ENCODE measurements at regions not wholly inside any gene's neighbourhood (a gene's known extent, or its start where the extent isn't known, plus 50 kb on each side); places are given as distances from the start of the nearest gene placed in this dataset.

GRCh38 chr18:53765211-53765610 lies 459.3 kb downstream of the MBD2 start:
- no peaks in the 10 kb centered on the region for H3K27me3 ChIP-seq (ENCODE audit: low read length)
- H3K9me2 ChIP-seq (replicated peaks; ENCODE audit: insufficient read depth, low read length) = no peaks in the 10 kb centered on the region
- H3K9me3 ChIP-seq (ENCODE audit: insufficient read depth, low read length) = no peaks in the 10 kb centered on the region
- TF ChIP-seq CTCF (IDR thresholded peaks at IDR 0.05; ENCODE audit: insufficient read depth, low read length, poor library complexity, severe bottlenecking) (no peak), EZH2phosphoT487 (conservative IDR thresholded peaks at IDR 0.05; ENCODE audit: low read length) (no peak)
- H3K27ac ChIP-seq (ENCODE audit: low read depth, low read length) = no peak overlapping the region
- H3K9ac ChIP-seq (ENCODE audit: low read length) = no peak overlapping the region
- no peaks in the 10 kb centered on the region for H4K20me1 ChIP-seq (ENCODE audit: low read depth, low read length)
- no peaks in the 10 kb centered on the region for H3F3A ChIP-seq (ENCODE audit: insufficient read depth)
- no peak overlapping the region for H2AFZ ChIP-seq (ENCODE audit: low read depth, low read length, severe bottlenecking)
- no peaks in the 10 kb centered on the region for H3K36me3 ChIP-seq (ENCODE audit: low read length)
- no peak overlapping the region for H3K4me2 ChIP-seq (ENCODE audit: low read depth, low read length, poor library complexity, severe bottlenecking)
- no peak overlapping the region for H3K4me3 ChIP-seq (ENCODE audit: insufficient read depth, low read length, poor library complexity, severe bottlenecking)
- no peaks in the 10 kb centered on the region for H3K79me2 ChIP-seq (ENCODE audit: insufficient read depth, low read length)

GRCh38 chr18:53764086-53764485 lies 460.4 kb downstream of the MBD2 start:
- TF ChIP-seq EZH2phosphoT487 (conservative IDR thresholded peaks at IDR 0.05; ENCODE audit: low read length) (no peak), CTCF (IDR thresholded peaks at IDR 0.05; ENCODE audit: insufficient read depth, low read length, poor library complexity, severe bottlenecking) (no peak)
- Histone ChIP-seq H2AFZ (ENCODE audit: low read depth, low read length, severe bottlenecking) (no peak overlapping the region), H3K27ac (ENCODE audit: low read depth, low read length) (no peak overlapping the region), H3K9ac (ENCODE audit: low read length) (no peak overlapping the region), H3K9me3 (ENCODE audit: insufficient read depth, low read length) (no peaks in the 10 kb centered on the region), H3K36me3 (ENCODE audit: low read length) (no peaks in the 10 kb centered on the region), H3K4me3 (ENCODE audit: insufficient read depth, low read length, poor library complexity, severe bottlenecking) (no peak overlapping the region), H3K27me3 (ENCODE audit: low read length) (no peaks in the 10 kb centered on the region), H3K79me2 (ENCODE audit: insufficient read depth, low read length) (no peaks in the 10 kb centered on the region), H4K20me1 (ENCODE audit: low read depth, low read length) (no peaks in the 10 kb centered on the region), H3K9me2 (replicated peaks; ENCODE audit: insufficient read depth, low read length) (no peaks in the 10 kb centered on the region), H3K4me2 (ENCODE audit: low read depth, low read length, poor library complexity, severe bottlenecking) (no peak overlapping the region), H3F3A (ENCODE audit: insufficient read depth) (no peaks in the 10 kb centered on the region)

GRCh38 chr18:53757328-53757727 lies 467.1 kb downstream of the MBD2 start:
- no peaks in the 10 kb centered on the region for H3K36me3 ChIP-seq (ENCODE audit: low read length)
- no peaks in the 10 kb centered on the region for H4K20me1 ChIP-seq (ENCODE audit: low read depth, low read length)
- H3K9me3 ChIP-seq (ENCODE audit: insufficient read depth, low read length) = no peaks in the 10 kb centered on the region
- no peaks in the 10 kb centered on the region for H3K79me2 ChIP-seq (ENCODE audit: insufficient read depth, low read length)
- H3F3A ChIP-seq (ENCODE audit: insufficient read depth) = no peaks in the 10 kb centered on the region
- H3K27me3 ChIP-seq (ENCODE audit: low read length) = no peaks in the 10 kb centered on the region
- H3K4me3 ChIP-seq (ENCODE audit: insufficient read depth, low read length, poor library complexity, severe bottlenecking) = no peak overlapping the region
- no peak overlapping the region for H3K9ac ChIP-seq (ENCODE audit: low read length)
- H3K4me2 ChIP-seq (ENCODE audit: low read depth, low read length, poor library complexity, severe bottlenecking) = no peak overlapping the region
- H3K27ac ChIP-seq (ENCODE audit: low read depth, low read length) = no peak overlapping the region
- H2AFZ ChIP-seq (ENCODE audit: low read depth, low read length, severe bottlenecking) = no peak overlapping the region
- TF ChIP-seq CTCF (IDR thresholded peaks at IDR 0.05; ENCODE audit: insufficient read depth, low read length, poor library complexity, severe bottlenecking) (no peak), EZH2phosphoT487 (conservative IDR thresholded peaks at IDR 0.05; ENCODE audit: low read length) (no peak)
- no peaks in the 10 kb centered on the region for H3K9me2 ChIP-seq (replicated peaks; ENCODE audit: insufficient read depth, low read length)

GRCh38 chr18:53756610-53756972 lies 467.9 kb downstream of the MBD2 start:
- Histone ChIP-seq H3F3A (ENCODE audit: insufficient read depth) (no peaks in the 10 kb centered on the region), H3K36me3 (ENCODE audit: low read length) (no peaks in the 10 kb centered on the region), H3K79me2 (ENCODE audit: insufficient read depth, low read length) (no peaks in the 10 kb centered on the region), H2AFZ (ENCODE audit: low read depth, low read length, severe bottlenecking) (no peak overlapping the region), H3K27ac (ENCODE audit: low read depth, low read length) (no peak overlapping the region), H3K4me2 (ENCODE audit: low read depth, low read length, poor library complexity, severe bottlenecking) (no peak overlapping the region), H4K20me1 (ENCODE audit: low read depth, low read length) (no peaks in the 10 kb centered on the region), H3K4me3 (ENCODE audit: insufficient read depth, low read length, poor library complexity, severe bottlenecking) (no peak overlapping the region), H3K9me3 (ENCODE audit: insufficient read depth, low read length) (no peaks in the 10 kb centered on the region), H3K9me2 (replicated peaks; ENCODE audit: insufficient read depth, low read length) (no peaks in the 10 kb centered on the region), H3K9ac (ENCODE audit: low read length) (no peak overlapping the region), H3K27me3 (ENCODE audit: low read length) (no peaks in the 10 kb centered on the region)
- TF ChIP-seq CTCF (IDR thresholded peaks at IDR 0.05; ENCODE audit: insufficient read depth, low read length, poor library complexity, severe bottlenecking) (no peak), EZH2phosphoT487 (conservative IDR thresholded peaks at IDR 0.05; ENCODE audit: low read length) (no peak)

All from SU-DHL-6 (cell line).